Smooth muscle cell (in vitro differentiated cells): ENCODE measurements at regions not wholly inside any gene's neighbourhood (a gene's known extent, or its start where the extent isn't known, plus 50 kb on each side); places are given as distances from the start of the nearest gene placed in this dataset.
A peak's percentile ranks its signal among the peaks of the same experiment; 100 is the strongest.

Experiments used
- DNase-seq: peaks from one replicate; lab custom pipeline; 2025; ENCODE audit not compliant: unreplicated experiment; lab: John Stamatoyannopoulos, UW
- H2AFZ ChIP-seq: fragments of 200-600 bp; sonication (generic); 2 replicates; pipeline ENCODE4 v1.6.0; 2016; ENCODE audit warnings: antibody characterized with exemption, low read depth, mild to moderate bottlenecking
- H3F3A ChIP-seq: fragments of 200-600 bp; sonication (generic); 2 replicates; pipeline ENCODE4 v1.6.0; 2017; ENCODE audit warnings: antibody characterized with exemption, low read depth
- H3K27ac ChIP-seq: fragments of 200-600 bp; sonication (generic); 2 replicates; pipeline ENCODE4 v1.5.1; 2016; ENCODE audit warnings: low read depth, mild to moderate bottlenecking
- H3K27me3 ChIP-seq: fragments of 200-600 bp; sonication (generic); 2 replicates; pipeline ENCODE4 v1.6.1; 2016; ENCODE audit warnings: low read depth, mild to moderate bottlenecking
- H3K36me3 ChIP-seq: fragments of 200-600 bp; sonication (generic); 2 replicates; pipeline ENCODE4 v1.5.1; 2016; ENCODE audit warnings: low read depth
- H3K4me1 ChIP-seq: fragments of 200-600 bp; sonication (generic); 2 replicates; pipeline ENCODE4 v1.5.1; 2016; ENCODE audit warnings: low read depth
- H3K4me2 ChIP-seq: fragments of 200-600 bp; sonication (generic); 2 replicates; pipeline ENCODE4 v1.6.0; 2016; ENCODE audit warnings: mild to moderate bottlenecking
- H3K4me3 ChIP-seq: fragments of 200-600 bp; sonication (generic); 2 replicates; pipeline ENCODE4 v1.5.1; 2016; ENCODE audit warnings: mild to moderate bottlenecking
- H3K79me2 ChIP-seq: fragments of 200-600 bp; sonication (generic); 2 replicates; pipeline ENCODE4 v1.6.0; 2016; ENCODE audit warnings: low read depth, mild to moderate bottlenecking
- H3K9ac ChIP-seq: fragments of 200-600 bp; sonication (generic); 2 replicates; pipeline ENCODE4 v1.6.0; 2016; ENCODE audit warnings: low read depth
- H3K9me3 ChIP-seq: fragments of 200-600 bp; sonication (generic); replicated peaks from 2 replicates; pipeline ENCODE4 v1.5.1; 2016; ENCODE audit warnings: low read depth
- H4K20me1 ChIP-seq: fragments of 200-600 bp; sonication (generic); 2 replicates; pipeline ENCODE4 v1.6.0; 2016; ENCODE audit warnings: low read depth
- CTCF ChIP-seq: fragments of 200-600 bp; sonication (generic); IDR thresholded peaks from 2 replicates; pipeline ENCODE4 v1.5.1; 2017; ENCODE audit warnings: borderline replicate concordance, mild to moderate bottlenecking, antibody characterized with exemption; ENCODE audit not compliant: insufficient read depth, poor library complexity, severe bottlenecking
- WGBS: methylation state at CpG from one replicate; pipeline ENCODE4 v1.1.7; 2016; ENCODE audit warnings: low lambda C conversion rate; 5-methylcytosine and 5-hydroxymethylcytosine counted together

DNA sequence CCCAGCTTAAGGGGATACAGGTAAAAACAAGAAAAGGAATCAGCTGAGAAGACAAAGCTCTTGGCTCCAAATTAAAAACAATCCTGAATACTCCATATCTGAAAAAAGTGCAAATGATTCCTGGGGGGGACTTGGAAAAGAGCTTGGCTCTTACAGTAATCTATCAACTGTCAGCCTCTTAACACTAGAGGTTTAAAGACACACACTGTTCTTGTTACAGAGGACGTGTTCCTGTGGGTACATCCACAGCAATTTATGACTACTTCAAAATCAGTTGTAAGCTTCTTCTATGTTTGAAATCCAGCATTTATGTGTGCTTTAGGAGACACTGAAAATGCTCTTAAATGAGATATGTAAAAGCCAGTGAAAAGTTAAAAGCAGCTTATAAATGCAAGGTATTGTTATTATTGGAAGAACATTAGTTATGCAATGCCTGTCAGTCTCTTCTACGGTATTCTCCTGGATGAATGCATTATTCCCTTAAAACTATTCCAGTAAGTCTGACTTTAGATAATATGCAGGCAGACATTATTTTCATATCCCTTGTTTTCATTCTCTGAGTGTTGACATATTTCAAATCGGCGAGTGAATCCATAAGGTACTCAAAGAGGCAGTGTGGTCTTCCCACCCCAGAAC is 408.4 kb upstream of the ADAMTS9 start:
- Histone ChIP-seq H3K27me3 (no peaks in the 10 kb centered on the region), H3K9ac (no peak overlapping the region), H3K36me3 (no peaks in the 10 kb centered on the region), H3K4me1 (no peaks in the 10 kb centered on the region), H3K4me3 (no peak overlapping the region), H2AFZ (no peak overlapping the region), H4K20me1 (no peaks in the 10 kb centered on the region), H3K27ac (no peak overlapping the region), H3F3A (no peaks in the 10 kb centered on the region), H3K4me2 (no peak overlapping the region), H3K9me3 (no peaks in the 10 kb centered on the region), H3K79me2 (no peaks in the 10 kb centered on the region)
- WGBS: 75% methylated on average over 4 of the region's 4 CpGs
- TF ChIP-seq CTCF: no peak
- no peak for DNase-seq

GRCh38 chr3:65094723-65095122 is 406.9 kb upstream of the ADAMTS9 start:
- Histone ChIP-seq H3K27me3 (no peaks in the 10 kb centered on the region), H3K9me3 (no peaks in the 10 kb centered on the region), H3K27ac (no peak overlapping the region)

GRCh38 chr3:65093641-65094040 is 405.8 kb upstream of the ADAMTS9 start:
- Histone ChIP-seq H3K36me3 (no peaks in the 10 kb centered on the region), H3K27ac (no peak overlapping the region), H3K9ac (no peak overlapping the region), H3K4me3 (no peak overlapping the region), H4K20me1 (no peaks in the 10 kb centered on the region), H3K4me1 (no peaks in the 10 kb centered on the region), H3K27me3 (no peaks in the 10 kb centered on the region), H3F3A (no peaks in the 10 kb centered on the region), H2AFZ (peak overlapping the region; percentile 34), H3K4me2 (no peak overlapping the region), H3K79me2 (no peaks in the 10 kb centered on the region), H3K9me3 (no peaks in the 10 kb centered on the region)
- DNase-seq: no peak
- no peak for TF ChIP-seq CTCF
- 63% methylated on average over 3 of the region's 3 CpGs for WGBS

More at GRCh38 chr3:65094723-65095122, 406.9 kb upstream of the ADAMTS9 start:
- no peaks in the 10 kb centered on the region for H3K36me3 ChIP-seq
- H3K4me2 ChIP-seq: no peak overlapping the region
- no peak overlapping the region for H2AFZ ChIP-seq
- H3K4me3 ChIP-seq: no peak overlapping the region
- no peak for TF ChIP-seq CTCF
- H3K79me2 ChIP-seq: no peaks in the 10 kb centered on the region
- H3K9ac ChIP-seq: no peak overlapping the region
- no peaks in the 10 kb centered on the region for H3F3A ChIP-seq
- DNase-seq: no peak
- no peaks in the 10 kb centered on the region for H4K20me1 ChIP-seq
- H3K4me1 ChIP-seq: no peaks in the 10 kb centered on the region

DNA sequence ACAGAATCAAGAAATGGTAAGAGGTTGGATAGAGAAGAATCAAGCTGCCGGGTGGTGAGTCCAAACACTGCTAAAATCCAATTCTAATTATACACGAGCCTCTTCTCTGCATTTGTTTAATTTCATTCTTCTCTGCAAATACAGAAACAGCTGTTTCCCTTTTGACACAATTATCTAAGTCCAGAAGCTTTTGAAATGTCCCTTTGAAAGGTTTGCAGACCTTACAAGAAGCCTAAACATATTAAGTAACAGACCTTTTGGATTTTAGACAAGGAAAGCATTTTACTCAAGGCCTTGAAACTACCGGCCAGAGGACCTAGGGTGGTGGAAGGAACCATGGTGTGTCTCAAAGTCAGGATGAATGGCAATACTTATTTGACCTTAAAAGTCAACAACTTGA is 403.8 kb upstream of the ADAMTS9 start:
- DNase-seq: no peak
- no peak overlapping the region for H3K4me2 ChIP-seq
- no peaks in the 10 kb centered on the region for H3K9me3 ChIP-seq
- peak overlapping the region; percentile 55 for H2AFZ ChIP-seq
- no peaks in the 10 kb centered on the region for H3F3A ChIP-seq
- no peaks in the 10 kb centered on the region for H3K27me3 ChIP-seq
- peak overlapping the region; percentile 18 for H3K27ac ChIP-seq
- H3K36me3 ChIP-seq: no peaks in the 10 kb centered on the region
- H3K4me1 ChIP-seq: no peaks in the 10 kb centered on the region
- H3K4me3 ChIP-seq: no peak overlapping the region
- no peak overlapping the region for H3K9ac ChIP-seq
- WGBS: 50% methylated on average over 3 of the region's 3 CpGs
- no peaks in the 10 kb centered on the region for H3K79me2 ChIP-seq
- TF ChIP-seq CTCF: no peak
- H4K20me1 ChIP-seq: no peaks in the 10 kb centered on the region
